Tibial nerve (tissue), 4 donors: ENCODE measurements at regions not wholly inside any gene's neighbourhood (a gene's known extent, or its start where the extent isn't known, plus 50 kb on each side); places are given as distances from the start of the nearest gene placed in this dataset.
A peak's percentile ranks its signal among the peaks of the same experiment; 100 is the strongest.

ENCODE experiments used
- CTCF ChIP-seq, 5 experiments: fragments of 200-600 bp in 3 of 5; fragments of 450-650 bp in 2 of 5; sonication (generic) in 3 of 5; IDR thresholded peaks; one replicate each; pipeline ENCODE4 v1.5.1; 2016 to 2019; ENCODE audit warnings: antibody characterized with exemption in 5 of 5, mild to moderate bottlenecking in 3 of 5, moderate library complexity in 2 of 5
- EP300 ChIP-seq, 2 donors: sonication (generic); formaldehyde crosslinking; IDR thresholded peaks; one replicate each; pipeline ENCODE4 v1.6.1; 2017; ENCODE audit warnings: antibody characterized with exemption in 2 of 2, mild to moderate bottlenecking in 1 of 2

GRCh38 chr2:106030287-106031268 lies 163.5 kb downstream of the UXS1 start:
- TF ChIP-seq CTCF (IDR thresholded peaks at IDR 0.05): no peak
- peak in 1 of 2 donors; percentile 71 for TF ChIP-seq EP300 (IDR thresholded peaks at IDR 0.05)
